NCI-H1436 (cell line): ENCODE measurements at regions not wholly inside any gene's neighbourhood (a gene's known extent, or its start where the extent isn't known, plus 50 kb on each side); places are given as distances from the start of the nearest gene placed in this dataset.
"Not testable (repeated sequence)": the region's sequence is repeated elsewhere in the genome, so short reads cannot be mapped to it uniquely, and the experiment has no call there.

Experiments used
- DNase-seq: peaks from one replicate; lab custom pipeline; 2025; lab: John Stamatoyannopoulos, UW

- no peak for DNase-seq
These were observed 94.9 kb upstream of the COL5A1 start for GRCh38 chr9:134546746-134547145.

GRCh38 chr9:134547161-134548100 is 94.2 kb upstream of the COL5A1 start:
- DNase-seq, result no peak

- no peak for DNase-seq
These were observed 93.4 kb upstream of the COL5A1 start for GRCh38 chr9:134548185-134548584.

GRCh38 chr9:134548618-134549017 is 93.0 kb upstream of the COL5A1 start:
- DNase-seq, result no peak

GRCh38 chr9:134549336-134549735 is 92.3 kb upstream of the COL5A1 start:
- DNase-seq, result no peak

GRCh38 chr9:134550081-134550480 is 91.5 kb upstream of the COL5A1 start:
- not testable (repeated sequence) for DNase-seq

- no peak for DNase-seq
These were observed 91.0 kb upstream of the COL5A1 start for GRCh38 chr9:134550584-134550983.

GRCh38 chr9:134551176-134551575 is 90.4 kb upstream of the COL5A1 start:
- no peak for DNase-seq

GRCh38 chr9:134551644-134552348 is 89.8 kb upstream of the COL5A1 start:
- DNase-seq, result no peak

GRCh38 chr9:134552349-134552990 is 89.1 kb upstream of the COL5A1 start:
- DNase-seq, result no peak

- DNase-seq, result no peak
These were observed 88.3 kb upstream of the COL5A1 start for GRCh38 chr9:134553061-134553891.

GRCh38 chr9:134553996-134554372 is 87.6 kb upstream of the COL5A1 start:
- DNase-seq, result no peak

- DNase-seq, result no peak
These were observed 87.1 kb upstream of the COL5A1 start for GRCh38 chr9:134554373-134555093.

GRCh38 chr9:134555094-134555650 is 86.4 kb upstream of the COL5A1 start:
- no peak for DNase-seq

GRCh38 chr9:134556531-134557068 is 85.0 kb upstream of the COL5A1 start:
- DNase-seq, result no peak

GRCh38 chr9:134557331-134557730 is 84.3 kb upstream of the COL5A1 start:
- DNase-seq, result no peak

- DNase-seq, result no peak
These were observed 83.3 kb upstream of the COL5A1 start for GRCh38 chr9:134558124-134558905.

GRCh38 chr9:134559013-134559412 is 82.6 kb upstream of the COL5A1 start:
- DNase-seq, result no peak

- DNase-seq, result no peak
These were observed 81.4 kb upstream of the COL5A1 start for GRCh38 chr9:134560206-134560605.

GRCh38 chr9:134560654-134561053 is 80.9 kb upstream of the COL5A1 start:
- DNase-seq, result no peak
